Activated CD4-positive, alpha-beta T cell treated with anti-CD3 and anti-CD28 coated beads, Interleukin-2, Interleukin-4, amounts not matched to agents 100 ng/mL and 50 ng/mL, durations not matched to agents 16 hours and 8 hours (primary cell): ENCODE measurements at regions not wholly inside any gene's neighbourhood (a gene's known extent, or its start where the extent isn't known, plus 50 kb on each side); places are given as distances from the start of the nearest gene placed in this dataset.
"Not testable (repeated sequence)": the region's sequence is repeated elsewhere in the genome, so short reads cannot be mapped to it uniquely, and the experiment has no call there.

Source experiments
- DNase-seq: peaks from one replicate; pipeline ENCODE4 v3.0.0-alpha.2; 2020; ENCODE audit warnings: low spot score

DNA sequence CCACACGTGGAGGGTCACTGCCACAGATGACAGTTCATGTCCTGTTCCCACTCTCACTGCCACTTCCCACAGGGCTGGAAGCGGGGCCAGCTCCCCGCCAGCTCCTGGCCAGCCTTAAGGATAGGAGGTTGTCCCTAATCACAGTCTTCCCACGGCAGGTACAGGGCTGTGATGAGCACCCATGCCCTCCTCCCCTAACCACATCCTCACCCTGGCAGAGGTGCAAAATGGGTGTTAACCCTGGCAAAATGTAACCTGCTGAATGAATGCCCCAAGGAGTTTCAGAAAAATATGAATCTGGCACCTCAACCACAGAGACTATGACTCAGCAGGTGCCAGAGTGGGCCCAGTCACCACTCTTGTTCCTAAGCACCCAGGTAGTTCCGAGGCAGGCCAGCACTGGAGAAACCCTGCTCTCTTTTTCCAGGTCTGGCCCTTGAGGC is 185.1 kb upstream of the TPM1 start:
- DNase-seq: peak; percentile 56

DNA sequence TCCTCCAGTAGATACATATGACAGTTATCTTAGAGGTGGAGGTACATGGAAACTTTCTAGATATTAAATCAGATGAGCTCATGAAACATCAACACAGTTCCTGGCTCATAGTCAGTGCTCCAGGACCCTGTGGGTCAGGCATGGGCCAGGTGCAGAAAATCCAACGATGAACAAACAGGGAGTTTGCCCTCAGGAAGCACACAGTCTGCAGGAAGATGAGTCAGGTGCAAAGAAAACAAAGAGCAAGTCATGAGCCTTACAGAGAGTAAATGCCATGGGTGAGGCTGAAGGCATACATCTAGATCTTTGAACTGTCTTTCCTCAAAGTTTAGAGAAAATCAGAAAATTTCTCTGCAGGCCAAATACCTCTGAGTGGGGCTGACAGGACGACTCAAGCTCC is 184.2 kb upstream of the TPM1 start:
- DNase-seq: no peak

DNA sequence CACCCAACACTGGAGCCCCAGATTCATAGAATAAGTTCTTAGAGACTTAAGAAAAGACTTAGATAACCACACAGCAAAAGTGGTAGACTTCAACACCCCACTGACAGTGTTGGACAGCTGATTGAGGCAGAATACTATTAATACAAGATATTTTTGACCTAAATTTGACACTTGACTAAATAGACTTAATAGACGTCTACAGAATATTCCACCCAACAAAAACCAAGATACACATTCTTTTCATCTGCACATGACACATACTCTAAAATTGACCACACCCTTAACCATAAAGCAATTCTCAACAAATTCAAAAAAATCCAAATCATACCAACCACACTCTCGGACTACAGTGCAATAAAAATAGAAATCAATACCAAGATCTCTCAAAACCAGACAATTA is 179.8 kb upstream of the TPM1 start:
- no peak for DNase-seq

DNA sequence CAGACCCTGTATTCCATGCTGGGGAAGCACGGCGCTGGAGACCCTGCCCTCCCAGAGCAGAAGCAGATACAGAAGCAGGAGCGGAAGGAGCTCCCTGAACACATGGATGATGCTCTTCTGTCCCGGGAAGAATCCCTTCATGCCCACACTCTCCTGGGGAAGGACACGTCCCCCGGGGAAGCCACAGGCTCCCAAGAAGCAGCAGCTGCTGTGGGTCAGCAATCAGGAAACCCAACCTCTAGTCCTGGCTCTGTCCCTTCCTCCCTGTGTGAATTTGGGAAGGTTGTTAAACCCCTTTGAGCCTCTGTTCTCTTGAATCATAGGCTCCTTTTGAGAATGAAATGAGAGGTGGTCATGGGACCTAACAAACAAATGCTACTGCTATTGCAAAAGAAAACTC is 176.2 kb upstream of the TPM1 start:
- DNase-seq: no peak

DNA sequence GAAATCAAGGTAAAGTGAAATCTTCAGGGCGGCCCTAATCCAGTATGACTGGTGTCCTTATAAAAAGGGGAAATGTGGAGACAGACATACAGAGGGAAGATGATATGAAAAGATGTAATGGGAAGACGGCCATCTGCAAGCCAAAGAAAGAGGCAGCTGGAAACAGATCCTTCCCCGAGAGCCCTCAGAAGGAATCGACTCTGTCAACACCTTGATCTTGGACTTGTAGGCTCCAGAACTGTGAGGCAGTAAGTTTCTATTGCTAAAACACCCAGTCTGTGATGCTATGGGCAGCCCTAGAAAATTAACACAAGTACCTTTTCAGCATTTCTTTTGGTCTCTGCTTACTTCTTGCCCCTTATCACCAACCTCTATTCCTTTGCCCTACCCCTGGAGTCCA is 174.7 kb upstream of the TPM1 start:
- DNase-seq: no peak

DNA sequence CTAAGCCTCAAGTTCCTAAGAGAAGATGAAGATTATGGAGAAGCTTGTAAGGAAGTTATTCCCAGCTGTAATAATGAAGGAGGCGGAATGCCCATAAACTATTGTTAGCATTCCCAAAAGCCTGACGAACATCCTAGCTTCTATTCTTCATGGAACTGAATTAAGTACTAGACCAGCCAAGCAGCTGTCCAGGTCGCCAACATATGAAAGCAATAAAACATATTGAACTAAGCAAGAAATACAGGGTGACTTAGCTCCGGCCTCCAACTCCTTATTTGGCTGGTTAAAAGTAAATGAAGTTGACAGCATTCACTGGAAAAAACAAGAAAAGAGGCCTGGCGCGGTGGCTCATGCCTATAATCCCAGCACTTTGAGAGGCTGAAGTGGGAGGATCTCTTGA is 174.0 kb upstream of the TPM1 start:
- DNase-seq: no peak

DNA sequence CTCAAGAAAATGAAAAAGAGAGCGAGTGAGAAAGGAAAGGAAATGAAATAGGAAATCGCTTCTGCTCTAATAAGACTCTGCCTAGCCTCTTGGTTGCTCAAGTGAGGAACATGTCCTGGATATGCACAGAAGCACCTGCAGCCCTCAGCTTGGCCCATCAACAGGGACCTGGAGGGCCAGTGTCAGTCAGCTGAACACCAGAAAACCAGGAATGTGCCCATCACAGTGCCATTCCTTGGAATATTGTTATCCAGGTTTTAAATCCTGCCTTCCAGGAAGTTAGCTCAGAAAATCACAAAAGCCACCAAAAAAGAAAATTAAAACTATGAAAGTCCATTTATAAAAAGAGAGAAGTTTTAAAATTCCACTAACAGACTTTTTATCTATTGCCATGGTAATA is 173.4 kb upstream of the TPM1 start:
- no peak for DNase-seq

DNA sequence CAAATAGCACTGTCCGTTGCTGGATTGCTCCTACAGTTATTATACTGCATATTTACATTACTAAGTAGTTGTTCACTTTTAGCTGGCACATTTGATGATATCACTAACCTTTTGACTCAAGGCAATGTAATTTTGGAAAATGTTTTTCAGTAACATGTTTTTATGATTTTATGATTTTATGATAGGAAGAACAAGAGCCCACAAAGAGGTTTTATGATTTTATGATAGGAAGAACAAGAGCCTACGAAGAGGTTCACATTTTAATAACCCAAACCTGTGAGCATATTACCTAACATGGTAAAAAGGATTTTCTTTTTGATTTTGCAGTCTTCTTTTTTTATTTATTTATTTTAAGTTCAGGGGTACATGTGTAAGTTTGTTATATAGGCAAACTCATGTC is 172.3 kb upstream of the TPM1 start:
- no peak for DNase-seq

DNA sequence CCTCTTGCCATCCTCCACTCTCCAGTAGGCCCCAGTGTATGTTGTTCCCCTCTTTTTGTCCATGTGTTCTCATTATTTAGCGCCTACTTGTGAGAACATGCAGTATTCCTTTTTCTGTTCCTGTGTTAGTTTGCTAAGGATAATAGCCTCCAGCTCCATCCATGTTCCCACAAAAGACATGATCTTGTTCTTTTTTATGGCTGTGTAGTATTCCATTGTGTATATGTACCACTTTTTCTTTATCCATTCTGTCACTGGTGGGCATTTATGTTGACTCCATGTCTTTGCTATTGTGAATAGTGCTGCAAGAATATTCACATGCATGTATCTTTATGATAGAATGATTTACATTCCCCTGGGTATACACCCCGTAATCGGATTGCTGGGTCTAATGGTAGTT is 171.8 kb upstream of the TPM1 start:
- DNase-seq: not testable (repeated sequence)

DNA sequence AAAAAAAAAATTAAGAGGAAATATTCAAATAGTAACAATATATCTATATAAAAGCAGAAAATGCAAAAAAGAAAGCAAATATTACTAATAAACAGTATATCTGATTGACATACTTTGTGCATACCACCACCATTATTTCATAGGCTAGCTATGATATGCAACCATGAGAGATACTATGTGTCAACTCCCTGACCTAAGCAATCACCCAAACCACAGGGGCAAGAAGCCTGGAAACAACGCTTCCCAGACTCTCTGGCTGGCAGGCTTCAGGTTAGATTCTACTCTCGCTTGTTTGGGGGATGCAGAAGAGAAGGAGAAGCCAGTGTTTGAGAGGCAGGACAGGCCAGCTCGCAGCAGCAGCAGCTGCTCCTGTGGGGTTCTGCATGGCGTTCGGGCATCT is 169.3 kb upstream of the TPM1 start:
- DNase-seq: no peak

DNA sequence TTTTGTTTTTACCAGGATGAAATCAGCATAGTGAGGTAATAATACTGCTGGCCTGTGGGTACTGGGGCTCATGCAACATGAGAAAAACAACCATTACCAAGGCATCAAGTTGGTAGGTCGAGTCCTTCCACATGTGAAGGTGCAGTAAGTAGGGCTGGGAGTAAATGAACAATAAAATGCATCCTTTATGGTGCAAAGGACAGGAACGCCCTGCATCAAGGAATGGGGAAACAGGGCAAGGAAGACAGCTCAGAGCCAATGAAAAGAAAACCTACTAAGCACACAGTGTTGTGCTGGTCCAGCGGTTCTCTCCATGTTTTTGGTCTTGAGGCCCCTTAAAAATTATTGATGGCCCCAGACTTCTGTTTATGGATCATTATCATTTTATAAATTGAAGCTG is 168.5 kb upstream of the TPM1 start:
- no peak for DNase-seq

DNA sequence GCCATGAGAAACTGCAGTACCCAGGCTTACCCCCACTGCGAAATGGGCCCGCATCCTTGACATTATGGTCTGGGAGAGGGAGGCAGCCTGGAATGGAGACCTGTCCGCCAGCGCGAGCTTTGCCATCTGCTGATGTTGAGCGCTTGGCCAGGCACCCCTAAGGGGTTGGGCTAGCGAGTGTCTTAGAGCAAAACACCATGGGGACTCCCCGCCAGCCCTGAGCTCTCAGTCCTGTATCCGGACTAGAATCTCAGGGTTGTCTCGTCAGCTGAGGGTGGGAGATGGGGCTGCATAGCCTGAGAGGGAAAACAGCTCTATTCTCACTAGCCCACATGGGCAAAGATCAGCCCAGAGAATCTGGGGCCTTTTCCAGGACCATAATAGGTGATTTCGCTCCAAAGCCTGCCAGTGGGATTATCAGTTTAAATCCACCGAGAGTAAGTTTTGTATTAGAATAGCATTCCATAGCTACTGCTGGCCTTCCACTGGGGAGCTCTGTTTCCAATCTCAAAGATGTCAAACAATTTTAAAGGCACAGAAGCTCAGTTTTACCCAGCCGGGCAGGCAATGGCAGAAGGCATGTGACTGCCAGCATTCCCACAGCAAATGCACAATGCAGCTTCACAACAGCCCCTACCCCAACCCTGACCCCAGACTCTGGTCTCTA is 167.5 kb upstream of the TPM1 start:
- no peak for DNase-seq

DNA sequence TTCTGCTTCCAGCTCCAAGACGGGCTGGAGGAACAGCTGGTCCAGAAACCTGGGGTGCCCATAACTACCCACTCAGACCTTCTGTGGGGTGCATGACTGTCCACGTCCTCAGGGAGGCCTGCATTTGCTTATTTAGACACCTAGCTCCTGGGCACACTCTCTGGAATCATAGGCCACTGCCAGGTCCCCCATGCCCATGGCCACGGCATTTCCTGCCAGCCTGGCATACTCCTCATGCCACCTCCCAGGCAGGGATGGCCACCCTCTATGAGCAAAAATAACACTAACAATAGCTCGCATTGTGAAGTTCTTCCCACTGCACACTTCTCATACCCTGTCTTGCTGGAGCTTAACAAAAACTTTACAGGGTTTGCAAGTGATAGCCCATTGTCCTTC is 166.9 kb upstream of the TPM1 start:
- DNase-seq: no peak

DNA sequence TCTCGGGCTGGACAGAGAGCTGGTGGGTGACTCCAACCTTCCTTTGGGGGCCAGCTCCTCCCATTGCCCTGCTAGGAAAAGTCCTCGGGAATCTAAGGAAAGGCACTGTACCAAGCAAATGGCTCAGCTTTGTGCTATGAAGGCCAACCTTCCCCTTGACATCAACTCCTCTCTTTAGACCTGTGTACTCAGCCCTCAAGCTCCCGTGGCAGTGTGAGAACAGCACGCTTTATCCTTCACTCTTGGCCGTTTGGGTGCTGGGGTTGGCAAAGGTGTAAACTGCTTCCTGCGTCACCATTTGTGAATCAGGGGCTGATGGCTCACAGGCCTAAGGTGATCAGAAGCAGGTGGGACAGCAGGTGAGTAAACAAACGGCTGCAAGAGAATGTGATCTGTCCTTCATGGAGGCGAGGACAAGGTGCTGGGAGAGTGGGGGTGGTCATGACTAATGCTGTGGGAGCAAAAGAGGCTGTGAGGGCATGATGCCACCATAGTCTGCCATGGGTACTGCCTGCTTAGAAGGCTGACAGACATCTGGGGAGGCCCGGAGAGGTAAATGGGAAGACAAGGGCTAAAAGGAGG is 165.2 kb upstream of the TPM1 start:
- no peak for DNase-seq

DNA sequence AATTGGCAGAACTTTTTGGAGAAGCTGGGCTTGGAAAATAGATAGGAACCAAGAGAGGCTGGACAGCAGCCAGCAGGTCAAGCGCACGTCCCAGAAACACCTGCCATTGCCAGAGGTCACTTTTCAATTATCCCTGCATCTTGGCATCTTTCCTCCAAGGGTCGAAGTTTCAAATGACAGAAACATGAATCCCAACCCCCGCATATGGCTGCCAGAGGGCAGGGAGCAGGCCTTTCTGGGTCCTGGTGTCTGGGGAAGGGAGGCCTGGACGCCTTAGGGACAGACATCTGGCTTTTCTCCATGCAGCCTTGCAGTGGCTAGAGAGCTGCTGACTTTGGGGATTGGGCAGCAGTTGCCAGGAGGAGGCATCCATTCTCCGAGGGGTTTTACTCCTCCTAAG is 164.5 kb upstream of the TPM1 start:
- no peak for DNase-seq

DNA sequence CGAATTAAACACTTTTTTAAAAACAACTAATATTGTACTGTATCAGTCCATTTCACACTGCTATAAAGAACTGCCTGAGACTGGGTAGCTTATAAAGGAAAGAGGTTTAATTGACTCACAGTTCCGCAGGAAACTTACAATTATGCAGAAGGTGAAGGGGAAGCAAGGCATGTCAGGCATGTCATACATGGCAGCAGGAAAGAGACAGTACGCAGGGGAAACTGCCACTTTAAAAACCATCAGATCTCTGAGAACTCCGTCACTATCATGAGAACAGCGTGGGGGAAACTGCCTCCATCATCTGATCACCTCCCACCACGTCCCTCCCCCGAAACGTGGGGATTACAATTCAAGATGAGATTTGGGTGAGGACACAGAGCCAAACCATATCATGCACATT is 162.8 kb upstream of the TPM1 start:
- no peak for DNase-seq

DNA sequence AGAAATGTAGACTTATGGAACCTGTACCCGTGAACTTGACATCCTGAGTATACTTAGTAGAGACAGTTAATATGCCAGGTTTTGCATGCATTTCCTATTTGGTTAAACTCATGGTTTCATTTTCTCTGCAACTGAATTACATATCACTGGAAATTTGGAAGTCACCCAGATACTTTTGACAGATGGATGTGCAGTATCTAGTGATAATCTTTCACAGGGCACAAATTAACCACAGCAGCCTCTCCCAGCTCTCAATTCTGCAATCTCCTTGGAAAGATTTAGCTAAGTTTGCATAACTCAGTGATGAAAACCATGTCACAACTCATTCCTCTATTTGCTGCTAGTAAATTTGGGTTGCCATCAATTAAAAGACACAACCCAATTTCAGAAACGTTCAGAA is 162.3 kb upstream of the TPM1 start:
- no peak for DNase-seq

DNA sequence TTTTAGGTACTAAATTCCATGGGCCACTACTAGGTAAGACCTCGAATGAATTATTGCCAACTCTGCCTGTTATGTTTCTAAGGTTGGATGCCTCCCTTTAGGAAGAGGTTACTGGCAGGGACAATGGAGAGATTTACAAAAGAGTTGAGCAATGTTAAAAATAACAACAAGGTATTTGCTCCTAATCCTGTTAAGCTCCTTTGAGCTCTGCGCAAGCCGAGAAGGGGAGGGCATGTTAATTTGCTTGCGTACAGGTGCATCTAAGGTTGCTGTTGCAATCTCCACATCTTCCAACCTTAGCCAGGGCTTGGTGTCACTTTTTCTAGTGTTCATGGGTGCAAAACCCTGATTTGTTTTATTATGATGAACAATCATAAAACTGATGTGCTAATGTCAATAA is 161.5 kb upstream of the TPM1 start:
- DNase-seq: no peak

DNA sequence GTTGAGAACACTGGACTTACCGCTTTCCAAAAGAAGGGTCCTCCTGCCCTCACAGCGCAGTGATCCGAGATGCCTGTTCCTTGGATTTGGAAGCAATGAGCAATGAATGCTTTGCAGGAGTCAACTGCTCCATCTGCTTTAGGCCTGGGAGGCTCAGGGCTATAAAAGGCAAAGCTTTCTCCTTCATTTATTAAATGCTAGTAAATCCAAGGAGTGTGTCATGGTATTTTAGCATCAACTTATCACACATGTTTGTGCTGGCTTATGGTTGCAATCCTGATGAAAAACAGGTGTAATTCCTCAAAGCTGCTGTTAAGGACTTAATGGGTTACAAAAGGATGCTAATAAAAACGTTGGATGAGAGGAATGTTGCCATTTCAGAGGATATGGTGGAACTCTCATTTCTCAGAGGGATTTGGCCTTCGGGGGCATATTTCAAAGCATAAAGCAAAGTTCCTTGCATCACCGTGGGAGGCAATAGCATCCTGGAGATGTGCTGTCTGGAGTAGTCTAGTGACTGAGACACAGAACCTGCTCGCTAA is 158.5 kb upstream of the TPM1 start:
- no peak for DNase-seq

DNA sequence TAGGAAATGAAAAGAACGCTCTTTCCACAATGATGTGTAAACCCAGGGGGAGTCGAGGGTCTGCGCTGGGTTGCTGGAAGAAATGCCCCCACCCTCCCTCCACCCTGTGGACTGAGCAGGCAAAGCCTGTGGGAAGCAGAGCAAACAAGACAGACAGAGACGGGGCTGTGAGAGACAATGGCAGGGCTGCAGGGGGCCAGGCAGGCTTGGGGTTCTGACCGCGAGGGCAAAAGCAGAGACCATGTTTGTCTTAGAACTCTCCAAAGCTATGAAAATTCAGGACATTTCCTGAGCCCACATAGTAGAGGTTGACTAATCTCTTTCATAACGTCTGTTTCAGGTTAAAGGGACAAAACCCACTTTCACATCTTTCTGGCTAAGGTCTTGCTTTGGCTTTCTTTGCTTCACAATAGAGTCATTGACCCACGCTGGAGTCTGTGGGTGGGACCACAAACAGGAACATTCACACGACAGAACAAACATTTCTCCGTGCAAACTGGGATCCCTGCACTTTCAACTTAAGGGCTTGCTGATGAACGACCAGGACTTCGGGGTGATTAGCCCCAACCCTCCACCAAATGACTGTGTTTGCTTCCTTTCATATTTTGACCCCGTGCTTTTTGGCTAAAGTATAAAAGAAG is 156.0 kb upstream of the TPM1 start:
- no peak for DNase-seq

DNA sequence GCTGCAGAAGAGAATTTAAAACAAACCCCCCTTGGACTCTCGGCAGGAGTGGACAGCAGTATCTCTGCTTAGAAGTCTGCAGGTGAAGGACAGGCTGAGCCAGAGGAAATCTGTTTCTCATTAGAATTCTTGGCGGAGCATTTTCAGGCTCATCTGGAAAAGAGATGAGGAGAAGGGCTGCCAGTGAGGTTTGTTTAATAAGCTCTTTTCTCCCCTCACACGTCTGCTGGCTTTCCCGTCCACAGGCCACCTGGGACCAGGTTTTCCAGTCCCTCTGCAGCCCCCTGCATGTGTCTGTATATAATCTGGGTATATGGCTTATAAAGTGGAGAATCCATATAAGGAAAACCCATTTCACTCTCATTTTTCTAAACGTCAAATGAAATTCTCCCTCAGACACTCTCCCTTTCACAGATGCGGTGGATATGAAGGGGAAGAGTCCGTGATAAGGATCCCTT is 155.4 kb upstream of the TPM1 start:
- DNase-seq: no peak

DNA sequence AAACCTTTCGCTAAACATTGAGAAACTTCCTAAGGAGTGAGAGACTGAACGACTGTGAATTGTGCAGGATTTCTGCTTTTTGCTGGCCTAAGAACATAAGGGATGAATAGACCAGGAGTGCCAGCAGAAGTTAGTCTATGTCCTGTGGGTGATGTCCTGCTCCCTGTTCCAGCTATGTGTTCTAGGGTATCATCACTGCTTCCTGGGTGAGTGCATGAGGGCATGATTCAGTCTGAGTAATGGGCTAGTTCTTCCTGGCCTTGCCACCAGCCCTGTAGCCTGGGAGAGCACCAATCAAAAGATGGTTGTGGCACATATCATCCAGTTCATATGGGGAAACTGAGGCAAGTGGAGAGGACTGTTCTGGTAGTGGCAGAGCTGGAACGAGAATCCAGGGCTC is 153.9 kb upstream of the TPM1 start:
- no peak for DNase-seq

DNA sequence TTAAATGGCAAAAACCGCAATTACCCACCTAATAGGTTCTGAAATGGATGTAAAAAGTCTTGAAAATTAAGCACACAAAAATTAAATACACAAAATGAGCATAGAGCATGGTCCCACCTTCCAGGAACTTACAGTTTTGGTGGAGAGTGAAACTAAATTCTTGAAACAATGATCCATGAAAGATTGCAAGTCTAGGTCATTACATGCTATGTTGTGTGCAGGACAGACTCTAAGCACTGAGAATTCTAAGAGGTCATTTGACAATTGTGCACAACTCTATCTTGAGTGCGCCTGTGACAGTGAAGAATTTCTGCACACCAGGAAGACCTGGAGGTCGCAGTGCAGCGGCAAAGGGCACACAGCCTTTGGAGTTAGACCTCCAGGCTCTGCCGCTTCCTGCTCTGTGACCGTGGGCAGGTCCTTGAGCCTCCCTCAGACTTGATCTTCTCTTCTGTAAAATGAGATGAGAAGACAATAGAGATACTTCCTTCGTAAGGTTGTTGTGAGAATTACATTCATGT is 153.3 kb upstream of the TPM1 start:
- DNase-seq: no peak
